ENCODE measurements at regions not wholly inside any gene's neighbourhood (a gene's known extent, or its start where the extent isn't known, plus 50 kb on each side); places are given as distances from the start of the nearest gene placed in this dataset.

DNA sequence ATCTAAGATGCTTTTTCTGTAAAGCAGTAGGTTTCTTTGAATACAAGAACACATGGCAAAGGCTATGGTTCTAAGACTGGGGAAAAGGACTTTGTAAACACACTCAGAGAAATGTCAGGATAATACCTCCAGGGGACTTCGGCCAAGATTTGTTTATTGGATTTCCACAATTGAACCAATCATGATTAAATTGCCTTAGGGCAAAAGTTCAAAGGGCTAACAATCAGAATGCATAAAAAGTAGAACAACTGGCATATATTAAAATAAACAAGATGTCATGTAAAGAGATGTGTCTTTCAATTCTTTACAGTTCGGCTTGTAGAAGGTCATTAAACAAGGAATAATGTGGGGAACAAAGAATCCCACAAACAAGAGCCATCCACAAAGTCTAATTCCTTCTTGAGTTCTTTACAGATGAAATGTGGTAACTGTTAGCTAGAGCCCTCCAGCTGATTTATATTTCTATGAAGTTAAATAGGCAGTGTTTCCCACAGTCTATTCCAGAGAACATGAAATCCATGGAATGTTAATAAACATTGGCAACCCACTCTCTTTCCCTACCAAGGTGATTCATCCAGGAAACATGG lies 565.5 kb downstream of the ZNF608 start:
- H3K36me3 Mint-ChIP-seq, result no peaks in the 10 kb centered on the region
- no peaks in the 10 kb centered on the region for H3K4me1 ChIP-seq (ENCODE audit: control insufficient read depth in 1 of 2, insufficient read depth in 2 of 2, low read length in 2 of 2)
- DNase-seq, result no peak
- H3K27me3 ChIP-seq (ENCODE audit: control insufficient read depth in 2 of 2, insufficient read depth in 2 of 2, low read length in 2 of 2), result no peaks in the 10 kb centered on the region
- no peak overlapping the region for H3K4me3 Mint-ChIP-seq
- H3K79me2 ChIP-seq (ENCODE audit: insufficient read depth, low read length), result no peaks in the 10 kb centered on the region
- H3K27ac ChIP-seq (ENCODE audit: low read depth in 1 of 2, low read length in 2 of 2), result no peak overlapping the region
- H3K4me3 ChIP-seq (replicated peaks in 1 of 3; ENCODE audit: low read depth in 2 of 3, low read length in 3 of 3), result no peak overlapping the region
- H3K36me3 ChIP-seq (replicated peaks in 1 of 2; ENCODE audit: control insufficient read depth in 1 of 2, insufficient read depth in 2 of 2, low read length in 2 of 2), result no peaks in the 10 kb centered on the region
- no peak overlapping the region for H2AFZ ChIP-seq (ENCODE audit: insufficient read depth, low read depth, low read length, poor library complexity, severe bottlenecking)
- WGBS (ENCODE audit: insufficient coverage), result no CpG with 5 or more reads among the region's 2 CpGs
- H4K20me1 ChIP-seq (ENCODE audit: insufficient read depth, low read length), result no peaks in the 10 kb centered on the region
- H3K4me1 Mint-ChIP-seq, result no peaks in the 10 kb centered on the region
- H3K4me2 ChIP-seq (replicated peaks; ENCODE audit: extremely low read depth, low read length, poor library complexity, severe bottlenecking), result no peak overlapping the region
- H3K9ac ChIP-seq (ENCODE audit: insufficient read depth, low read length, poor library complexity, severe bottlenecking), result no peak overlapping the region
- TF ChIP-seq, protein P1, sequence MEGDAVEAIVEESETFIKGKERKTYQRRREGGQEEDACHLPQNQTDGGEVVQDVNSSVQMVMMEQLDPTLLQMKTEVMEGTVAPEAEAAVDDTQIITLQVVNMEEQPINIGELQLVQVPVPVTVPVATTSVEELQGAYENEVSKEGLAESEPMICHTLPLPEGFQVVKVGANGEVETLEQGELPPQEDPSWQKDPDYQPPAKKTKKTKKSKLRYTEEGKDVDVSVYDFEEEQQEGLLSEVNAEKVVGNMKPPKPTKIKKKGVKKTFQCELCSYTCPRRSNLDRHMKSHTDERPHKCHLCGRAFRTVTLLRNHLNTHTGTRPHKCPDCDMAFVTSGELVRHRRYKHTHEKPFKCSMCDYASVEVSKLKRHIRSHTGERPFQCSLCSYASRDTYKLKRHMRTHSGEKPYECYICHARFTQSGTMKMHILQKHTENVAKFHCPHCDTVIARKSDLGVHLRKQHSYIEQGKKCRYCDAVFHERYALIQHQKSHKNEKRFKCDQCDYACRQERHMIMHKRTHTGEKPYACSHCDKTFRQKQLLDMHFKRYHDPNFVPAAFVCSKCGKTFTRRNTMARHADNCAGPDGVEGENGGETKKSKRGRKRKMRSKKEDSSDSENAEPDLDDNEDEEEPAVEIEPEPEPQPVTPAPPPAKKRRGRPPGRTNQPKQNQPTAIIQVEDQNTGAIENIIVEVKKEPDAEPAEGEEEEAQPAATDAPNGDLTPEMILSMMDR (IDR thresholded peaks at IDR 0.05), result no peak
- H3K9me3 Mint-ChIP-seq, result peaks cover 0 to 4% (median 2%) of the 10 kb centered on the region in 7 donors
- intact Hi-C loops (cut with micrococcal nuclease), result no loop called here
- H3K27ac Mint-ChIP-seq, result no peak overlapping the region
- no peaks in the 10 kb centered on the region for H3K27me3 Mint-ChIP-seq (ENCODE audit: low read depth in 3 of 3)
- H3K9me3 ChIP-seq (replicated peaks in 1 of 2; ENCODE audit: control insufficient read depth in 1 of 2, insufficient read depth in 1 of 2, low read length in 2 of 2), result peaks cover 0 to 2% of the 10 kb centered on the region in 2 donors

DNA sequence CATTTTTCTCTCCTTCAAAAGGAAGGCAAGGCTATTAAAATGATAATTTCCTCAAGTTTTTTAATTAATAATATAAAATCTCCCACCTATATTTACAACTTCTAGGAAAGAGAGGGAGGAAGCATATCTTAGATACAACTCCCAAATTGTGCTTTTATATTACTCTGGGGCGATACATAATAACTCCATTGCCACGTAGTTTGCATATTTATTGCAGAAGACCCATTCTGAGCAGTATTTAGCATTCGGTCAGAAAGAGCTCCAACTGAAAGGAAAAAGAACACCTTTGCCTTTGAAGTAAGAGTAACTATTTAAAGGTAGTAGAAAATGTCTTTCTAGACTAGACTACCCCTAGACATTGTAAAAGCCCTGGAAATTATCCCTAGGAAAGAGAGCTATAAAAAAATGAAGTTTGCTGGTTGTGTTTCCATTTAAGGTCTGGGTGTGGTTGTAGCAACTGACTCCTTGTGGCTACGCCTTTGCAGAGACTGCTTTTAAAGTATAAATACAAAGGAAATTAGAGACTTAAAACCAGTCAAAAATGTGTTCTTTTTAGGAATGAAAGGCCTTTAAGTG lies 566.1 kb downstream of the ZNF608 start:
- no peaks in the 10 kb centered on the region for H3K9me3 ChIP-seq (replicated peaks in 1 of 2; ENCODE audit: control insufficient read depth in 1 of 2, insufficient read depth in 1 of 2, low read length in 2 of 2)
- H3K9ac ChIP-seq (ENCODE audit: insufficient read depth, low read length, poor library complexity, severe bottlenecking), result no peak overlapping the region
- intact Hi-C loops (cut with micrococcal nuclease), result no loop called here
- H4K20me1 ChIP-seq (ENCODE audit: insufficient read depth, low read length), result no peaks in the 10 kb centered on the region
- Mint-ChIP-seq H3K4me1 (no peaks in the 10 kb centered on the region), H3K36me3 (no peaks in the 10 kb centered on the region), H3K4me3 (no peak overlapping the region), H3K27me3 (ENCODE audit: low read depth in 3 of 3) (no peaks in the 10 kb centered on the region), H3K9me3 (peaks cover 0 to 4% (median 2%) of the 10 kb centered on the region in 7 donors), H3K27ac (no peak overlapping the region)
- TF ChIP-seq, protein P1 (IDR thresholded peaks at IDR 0.05), result no peak
- H3K4me2 ChIP-seq (replicated peaks; ENCODE audit: extremely low read depth, low read length, poor library complexity, severe bottlenecking), result no peak overlapping the region
- H3K4me1 ChIP-seq (ENCODE audit: control insufficient read depth in 1 of 2, insufficient read depth in 2 of 2, low read length in 2 of 2), result no peaks in the 10 kb centered on the region
- H3K79me2 ChIP-seq (ENCODE audit: insufficient read depth, low read length), result no peaks in the 10 kb centered on the region
- H3K4me3 ChIP-seq (replicated peaks in 1 of 3; ENCODE audit: low read depth in 2 of 3, low read length in 3 of 3), result no peak overlapping the region
- DNase-seq, result no peak
- no peak overlapping the region for H2AFZ ChIP-seq (ENCODE audit: insufficient read depth, low read depth, low read length, poor library complexity, severe bottlenecking)
- H3K27me3 ChIP-seq (ENCODE audit: control insufficient read depth in 2 of 2, insufficient read depth in 2 of 2, low read length in 2 of 2), result no peaks in the 10 kb centered on the region
- WGBS (ENCODE audit: insufficient coverage), result 80% methylated on average over 1 of the region's 4 CpGs
- no peaks in the 10 kb centered on the region for H3K36me3 ChIP-seq (replicated peaks in 1 of 2; ENCODE audit: control insufficient read depth in 1 of 2, insufficient read depth in 2 of 2, low read length in 2 of 2)
- no peak overlapping the region for H3K27ac ChIP-seq (ENCODE audit: low read depth in 1 of 2, low read length in 2 of 2)

All from CD14-positive monocyte (primary cell).